Endothelial cell of umbilical vein (primary cell): ENCODE measurements at regions not wholly inside any gene's neighbourhood (a gene's known extent, or its start where the extent isn't known, plus 50 kb on each side); places are given as distances from the start of the nearest gene placed in this dataset.

ENCODE experiments used
- BruUV-seq: library from RNA; stranded (reverse); fragments of 400-500 nt; replicated peaks from 2 replicates; lab custom pipeline; 2021; lab: Mats Ljungman, UMichigan
- CTCF ChIA-PET: fragments of 300-600, 350-600 bp; sonication (Branson Sonifier 250); formaldehyde crosslinking; loops from one replicate; lab custom pipeline; 2021; ENCODE audit warnings: antibody characterized with exemption, inconsistent platforms; lab: Charles Lee
- POLR2A ChIA-PET: fragments of 300-600, 350-600 bp; sonication (Branson Sonifier 250); formaldehyde crosslinking; loops from one replicate; lab custom pipeline; 2021; ENCODE audit warnings: antibody characterized with exemption, inconsistent platforms; lab: Charles Lee
- DNase-seq: peaks from one replicate; pipeline ENCODE4 v3.0.0-alpha.2; 2011; ENCODE audit warnings: low read depth, low spot score
- FAIRE-seq: peaks from 2 replicates; lab custom pipeline; 2011; peaks lifted over from hg19 to GRCh38; lab: Jason Lieb, UNC
- H2AFZ ChIP-seq: 2 replicates; pipeline ENCODE4 v1.6.0; 2012; ENCODE audit warnings: low read depth, low read length, control low read depth, inconsistent platforms
- H3K27ac ChIP-seq: 2 replicates; pipeline ENCODE4 v1.5.1; 2011; ENCODE audit warnings: low read depth, mild to moderate bottlenecking, control low read depth, low read length, moderate library complexity; ENCODE audit not compliant: insufficient read depth
- H3K27me3 ChIP-seq, 2 experiments: 2 replicates each; pipeline versions ENCODE4 v1.6.0 to v1.6.1; 2011; ENCODE audit warnings: low read length in 2 of 2, mixed read lengths in 1 of 2; ENCODE audit not compliant: control insufficient read depth in 2 of 2, insufficient read depth in 2 of 2
- H3K36me3 ChIP-seq, 2 experiments: 2 replicates in 1 of 2; 3 replicates in 1 of 2; pipeline ENCODE4 v1.5.1; 2011; ENCODE audit warnings: low read length in 2 of 2, mild to moderate bottlenecking in 1 of 2, moderate library complexity in 1 of 2; ENCODE audit not compliant: control insufficient read depth in 2 of 2, insufficient read depth in 2 of 2; ENCODE audit errors: extremely low read depth in 1 of 2
- H3K4me1 ChIP-seq: 3 replicates; pipeline ENCODE4 v1.5.1; 2011; ENCODE audit warnings: mild to moderate bottlenecking, low read length; ENCODE audit not compliant: control insufficient read depth, insufficient read depth; ENCODE audit errors: extremely low read depth
- H3K4me2 ChIP-seq: 2 replicates; pipeline ENCODE4 v1.6.1; 2011; ENCODE audit warnings: low read length, control low read depth, mixed read lengths; ENCODE audit not compliant: insufficient read depth
- H3K4me3 ChIP-seq, 3 experiments: fragments of 200-600 bp in 1 of 3; sonication (generic), shearing (Covaris generic) in 1 of 3; replicated peaks in 1 of 3; 2 replicates each; pipeline ENCODE4 v1.5.1; 2011 to 2016; ENCODE audit warnings: control low read depth in 3 of 3, low read length in 3 of 3, mild to moderate bottlenecking in 2 of 3, inconsistent platforms in 1 of 3, low read depth in 1 of 3, moderate library complexity in 1 of 3; ENCODE audit not compliant: insufficient read depth in 1 of 3
- H3K79me2 ChIP-seq: 2 replicates; pipeline ENCODE4 v1.6.0; 2012; ENCODE audit warnings: low read length, inconsistent platforms; ENCODE audit not compliant: control insufficient read depth, insufficient read depth
- H3K9ac ChIP-seq: replicated peaks from 2 replicates; pipeline ENCODE3; 2011; ENCODE audit warnings: low read length, control low read depth; ENCODE audit not compliant: insufficient read depth; ENCODE audit errors: extremely low read depth
- H3K9me1 ChIP-seq: replicated peaks from 3 replicates; pipeline ENCODE4 v1.6.0; 2011; ENCODE audit warnings: mild to moderate bottlenecking, low read length; ENCODE audit not compliant: control insufficient read depth, insufficient read depth; ENCODE audit errors: extremely low read depth
- H3K9me3 ChIP-seq: replicated peaks from 2 replicates; pipeline ENCODE4 v1.5.1; 2012; ENCODE audit warnings: low read length, inconsistent platforms; ENCODE audit not compliant: control insufficient read depth, insufficient read depth
- H4K20me1 ChIP-seq: replicated peaks from 2 replicates; pipeline ENCODE3; 2011; ENCODE audit warnings: mild to moderate bottlenecking, low read length; ENCODE audit not compliant: control insufficient read depth, insufficient read depth; ENCODE audit errors: extremely low read depth
- EZH2 ChIP-seq: IDR thresholded peaks from 2 replicates; pipeline ENCODE4 v1.6.1; 2012; ENCODE audit warnings: borderline replicate concordance, low read depth, mild to moderate bottlenecking, moderate library complexity, low read length, inconsistent platforms; ENCODE audit not compliant: severe bottlenecking
- FOS ChIP-seq: IDR thresholded peaks from 2 replicates; pipeline ENCODE4 v1.6.1; 2011; ENCODE audit warnings: mild to moderate bottlenecking, low read length, moderate library complexity, borderline replicate concordance; ENCODE audit not compliant: insufficient read depth
- GATA2 ChIP-seq: IDR thresholded peaks from 2 replicates; pipeline ENCODE4 v1.7.0; 2011; ENCODE audit warnings: low read depth, mild to moderate bottlenecking, moderate library complexity, mixed read lengths, low read length; ENCODE audit not compliant: insufficient read length, insufficient read depth
- JUN ChIP-seq: IDR thresholded peaks from 2 replicates; pipeline ENCODE4 v1.6.1; 2011; ENCODE audit warnings: borderline replicate concordance, low read depth; ENCODE audit not compliant: insufficient read length, insufficient read depth
- MYC ChIP-seq: IDR thresholded peaks from one replicate; pipeline ENCODE4 v1.6.1; 2011; ENCODE audit warnings: mild to moderate bottlenecking, low read depth, low read length
- POLR2A ChIP-seq: IDR thresholded peaks from 2 replicates; pipeline ENCODE4 v1.6.1; 2012; ENCODE audit warnings: low read depth, mild to moderate bottlenecking, control low read depth, low read length
- POLR2AphosphoS5 ChIP-seq: IDR thresholded peaks from 2 replicates; pipeline ENCODE4 v1.6.1; 2012; ENCODE audit warnings: low read depth, mild to moderate bottlenecking, control low read depth, low read length, moderate library complexity; ENCODE audit not compliant: insufficient read depth
- dilution Hi-C: fragments of 300-500 bp; cut with MboI; formaldehyde crosslinking; loops from one replicate; pipeline ENCODE4 v1.15.0; 2019; ENCODE audit warnings: low sequenced_read_pairs; ENCODE audit not compliant: extremely low pct_ligation_motif_present
- intact Hi-C: fragments of 100-400 bp; cut with micrococcal nuclease; formaldehyde crosslinking; loops from one replicate; pipeline ENCODE4 v1.10.0; 2022
- TF ChIP-seq, protein P1 (sequence below), 2 donors: IDR thresholded peaks; 1 replicate in 1 of 2; 2 replicates in 1 of 2; pipeline ENCODE4 v1.5.1; 2011; ENCODE audit warnings: low read length in 2 of 2, mild to moderate bottlenecking in 2 of 2, moderate library complexity in 2 of 2, control low read depth in 1 of 2, inconsistent platforms in 1 of 2, low read depth in 1 of 2; ENCODE audit not compliant: insufficient read depth in 1 of 2; ENCODE audit errors: extremely low read depth in 1 of 2
- TF ChIP-seq, protein P2 (sequence below): IDR thresholded peaks from 2 replicates; pipeline ENCODE4 v1.6.1; 2011; ENCODE audit not compliant: insufficient read depth, insufficient read length

DNA sequence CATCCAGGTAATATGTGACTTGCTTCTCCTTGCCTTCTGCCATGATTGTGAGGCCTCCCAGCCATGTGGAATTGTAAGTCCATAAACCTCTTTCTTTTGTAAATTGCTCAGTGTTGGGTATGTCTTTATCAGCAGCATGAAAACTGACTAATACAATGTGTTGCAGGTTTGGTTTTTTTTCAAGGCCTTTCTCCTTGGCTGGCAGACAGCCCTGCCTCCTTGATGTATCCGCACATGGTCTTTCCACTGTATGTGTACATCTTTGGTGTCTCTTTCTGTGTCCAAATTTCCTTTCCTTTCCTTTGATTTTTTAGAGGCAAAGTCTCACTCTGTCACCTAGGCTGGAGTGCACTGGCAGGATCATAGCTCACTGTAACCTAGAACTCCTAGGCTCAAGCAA is 260.1 kb downstream of the TUSC7 start:
- intact Hi-C loops, result no loop called here
- TF ChIP-seq FOS (no peak), GATA2 (no peak), JUN (no peak), EZH2 (no peak), POLR2AphosphoS5 (no peak), MYC (no peak), POLR2A (no peak)
- TF ChIP-seq, protein P1, sequence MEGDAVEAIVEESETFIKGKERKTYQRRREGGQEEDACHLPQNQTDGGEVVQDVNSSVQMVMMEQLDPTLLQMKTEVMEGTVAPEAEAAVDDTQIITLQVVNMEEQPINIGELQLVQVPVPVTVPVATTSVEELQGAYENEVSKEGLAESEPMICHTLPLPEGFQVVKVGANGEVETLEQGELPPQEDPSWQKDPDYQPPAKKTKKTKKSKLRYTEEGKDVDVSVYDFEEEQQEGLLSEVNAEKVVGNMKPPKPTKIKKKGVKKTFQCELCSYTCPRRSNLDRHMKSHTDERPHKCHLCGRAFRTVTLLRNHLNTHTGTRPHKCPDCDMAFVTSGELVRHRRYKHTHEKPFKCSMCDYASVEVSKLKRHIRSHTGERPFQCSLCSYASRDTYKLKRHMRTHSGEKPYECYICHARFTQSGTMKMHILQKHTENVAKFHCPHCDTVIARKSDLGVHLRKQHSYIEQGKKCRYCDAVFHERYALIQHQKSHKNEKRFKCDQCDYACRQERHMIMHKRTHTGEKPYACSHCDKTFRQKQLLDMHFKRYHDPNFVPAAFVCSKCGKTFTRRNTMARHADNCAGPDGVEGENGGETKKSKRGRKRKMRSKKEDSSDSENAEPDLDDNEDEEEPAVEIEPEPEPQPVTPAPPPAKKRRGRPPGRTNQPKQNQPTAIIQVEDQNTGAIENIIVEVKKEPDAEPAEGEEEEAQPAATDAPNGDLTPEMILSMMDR (IDR thresholded peaks at IDR 0.05; ENCODE audit: extremely low read depth in 1 of 2, insufficient read depth in 1 of 2, low read depth in 1 of 2, low read length in 2 of 2), result no peak
- TF ChIP-seq, protein P2, sequence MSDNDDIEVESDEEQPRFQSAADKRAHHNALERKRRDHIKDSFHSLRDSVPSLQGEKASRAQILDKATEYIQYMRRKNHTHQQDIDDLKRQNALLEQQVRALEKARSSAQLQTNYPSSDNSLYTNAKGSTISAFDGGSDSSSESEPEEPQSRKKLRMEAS, result no peak
- H3K9ac ChIP-seq, result no peak overlapping the region
- ChIA-PET CTCF (interaction anchor here (1.4 kb wide), 1 partner anchor 14 kb away, joined by 3 read pairs; no protein-coding TSS in a partner anchor), POLR2A (no interaction called here)
- no peaks in the 10 kb centered on the region for H3K9me1 ChIP-seq
- DNase-seq, result no peak
- H2AFZ ChIP-seq, result no peak overlapping the region
- H3K79me2 ChIP-seq, result no peaks in the 10 kb centered on the region
- no peaks in the 10 kb centered on the region for H3K9me3 ChIP-seq
- H3K4me3 ChIP-seq, result no peak overlapping the region
- H3K27ac ChIP-seq, result no peak overlapping the region
- no peaks in the 10 kb centered on the region for H3K4me1 ChIP-seq
- H3K27me3 ChIP-seq, result no peaks in the 10 kb centered on the region
- BruUV-seq, result no TSS peak
- FAIRE-seq, result no peak
- dilution Hi-C loops, result no loop called here
- H3K4me2 ChIP-seq, result no peak overlapping the region
- H3K36me3 ChIP-seq, result no peaks in the 10 kb centered on the region
- H4K20me1 ChIP-seq, result no peaks in the 10 kb centered on the region
